WTC11 (cell line): ENCODE measurements at regions not wholly inside any gene's neighbourhood (a gene's known extent, or its start where the extent isn't known, plus 50 kb on each side); places are given as distances from the start of the nearest gene placed in this dataset.

Source experiments
- JUN ChIP-seq: sonication (generic); formaldehyde crosslinking; IDR thresholded peaks from 2 replicates; pipeline ENCODE4 v1.8.0; 2023; ENCODE audit warnings: mild to moderate bottlenecking, missing genetic modification reagents
- ZBTB21 ChIP-seq: sonication (generic); formaldehyde crosslinking; IDR thresholded peaks from 2 replicates; pipeline ENCODE4 v1.8.1; 2023; ENCODE audit warnings: mild to moderate bottlenecking, missing genetic modification reagents, borderline replicate concordance
- TF ChIP-seq, protein P1 (sequence below): sonication (generic); formaldehyde crosslinking; conservative IDR thresholded peaks from 2 replicates; pipeline ENCODE4 v1.8.1; 2022; ENCODE audit warnings: mild to moderate bottlenecking, missing genetic modification reagents
- TF ChIP-seq, protein P2 (sequence below): fragments of 200-600 bp; IDR thresholded peaks from 2 replicates; pipeline ENCODE4 v1.8.0; 2022; ENCODE audit warnings: antibody characterized with exemption

DNA sequence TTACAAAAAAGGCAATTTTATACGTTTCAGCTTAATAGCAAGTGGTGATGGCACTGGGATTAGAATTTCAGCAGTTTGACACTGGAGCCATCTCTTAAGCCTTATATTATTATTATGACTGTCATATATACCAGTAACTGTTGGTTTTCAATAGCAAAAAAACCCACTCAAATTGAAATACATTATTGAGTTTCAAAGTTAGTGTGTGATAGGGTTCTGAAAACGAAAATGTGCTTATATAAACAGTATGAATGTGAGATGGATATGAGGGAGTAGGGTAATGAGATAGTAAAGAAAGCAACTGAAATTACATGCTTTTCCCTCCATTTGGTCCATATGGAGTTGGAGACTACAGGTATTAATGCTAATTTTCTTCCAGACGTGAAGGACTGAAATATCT is 68.6 kb upstream of the ACTBL2 start:
- TF ChIP-seq, protein P1, sequence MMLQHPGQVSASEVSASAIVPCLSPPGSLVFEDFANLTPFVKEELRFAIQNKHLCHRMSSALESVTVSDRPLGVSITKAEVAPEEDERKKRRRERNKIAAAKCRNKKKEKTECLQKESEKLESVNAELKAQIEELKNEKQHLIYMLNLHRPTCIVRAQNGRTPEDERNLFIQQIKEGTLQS (CRISPR knock-in tag): no peak
- TF ChIP-seq, protein P2, sequence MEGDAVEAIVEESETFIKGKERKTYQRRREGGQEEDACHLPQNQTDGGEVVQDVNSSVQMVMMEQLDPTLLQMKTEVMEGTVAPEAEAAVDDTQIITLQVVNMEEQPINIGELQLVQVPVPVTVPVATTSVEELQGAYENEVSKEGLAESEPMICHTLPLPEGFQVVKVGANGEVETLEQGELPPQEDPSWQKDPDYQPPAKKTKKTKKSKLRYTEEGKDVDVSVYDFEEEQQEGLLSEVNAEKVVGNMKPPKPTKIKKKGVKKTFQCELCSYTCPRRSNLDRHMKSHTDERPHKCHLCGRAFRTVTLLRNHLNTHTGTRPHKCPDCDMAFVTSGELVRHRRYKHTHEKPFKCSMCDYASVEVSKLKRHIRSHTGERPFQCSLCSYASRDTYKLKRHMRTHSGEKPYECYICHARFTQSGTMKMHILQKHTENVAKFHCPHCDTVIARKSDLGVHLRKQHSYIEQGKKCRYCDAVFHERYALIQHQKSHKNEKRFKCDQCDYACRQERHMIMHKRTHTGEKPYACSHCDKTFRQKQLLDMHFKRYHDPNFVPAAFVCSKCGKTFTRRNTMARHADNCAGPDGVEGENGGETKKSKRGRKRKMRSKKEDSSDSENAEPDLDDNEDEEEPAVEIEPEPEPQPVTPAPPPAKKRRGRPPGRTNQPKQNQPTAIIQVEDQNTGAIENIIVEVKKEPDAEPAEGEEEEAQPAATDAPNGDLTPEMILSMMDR: no peak
- TF ChIP-seq ZBTB21 (no peak), JUN (CRISPR knock-in tag) (no peak)
